ENCODE measurements at regions not wholly inside any gene's neighbourhood (a gene's known extent, or its start where the extent isn't known, plus 50 kb on each side); places are given as distances from the start of the nearest gene placed in this dataset.

GRCh38 chr5:73376618-73377170 is 71.9 kb downstream of the FOXD1 start:
- TF ChIP-seq, protein P1, sequence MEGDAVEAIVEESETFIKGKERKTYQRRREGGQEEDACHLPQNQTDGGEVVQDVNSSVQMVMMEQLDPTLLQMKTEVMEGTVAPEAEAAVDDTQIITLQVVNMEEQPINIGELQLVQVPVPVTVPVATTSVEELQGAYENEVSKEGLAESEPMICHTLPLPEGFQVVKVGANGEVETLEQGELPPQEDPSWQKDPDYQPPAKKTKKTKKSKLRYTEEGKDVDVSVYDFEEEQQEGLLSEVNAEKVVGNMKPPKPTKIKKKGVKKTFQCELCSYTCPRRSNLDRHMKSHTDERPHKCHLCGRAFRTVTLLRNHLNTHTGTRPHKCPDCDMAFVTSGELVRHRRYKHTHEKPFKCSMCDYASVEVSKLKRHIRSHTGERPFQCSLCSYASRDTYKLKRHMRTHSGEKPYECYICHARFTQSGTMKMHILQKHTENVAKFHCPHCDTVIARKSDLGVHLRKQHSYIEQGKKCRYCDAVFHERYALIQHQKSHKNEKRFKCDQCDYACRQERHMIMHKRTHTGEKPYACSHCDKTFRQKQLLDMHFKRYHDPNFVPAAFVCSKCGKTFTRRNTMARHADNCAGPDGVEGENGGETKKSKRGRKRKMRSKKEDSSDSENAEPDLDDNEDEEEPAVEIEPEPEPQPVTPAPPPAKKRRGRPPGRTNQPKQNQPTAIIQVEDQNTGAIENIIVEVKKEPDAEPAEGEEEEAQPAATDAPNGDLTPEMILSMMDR (conservative IDR thresholded peaks at IDR 0.05; ENCODE audit: low read depth in 2 of 2): no peak
- no peak for TF ChIP-seq STAT1 (IDR thresholded peaks at IDR 0.05; ENCODE audit: unreplicated experiment)
